Epithelial cell of esophagus (primary cell): ENCODE measurements at regions not wholly inside any gene's neighbourhood (a gene's known extent, or its start where the extent isn't known, plus 50 kb on each side); places are given as distances from the start of the nearest gene placed in this dataset.
"Not testable (repeated sequence)": the region's sequence is repeated elsewhere in the genome, so short reads cannot be mapped to it uniquely, and the experiment has no call there.

Experiments
- DNase-seq: peaks from one replicate; pipeline ENCODE4 v3.0.0; 2010; ENCODE audit warnings: low read depth
- H3K4me3 ChIP-seq: 2 replicates; pipeline ENCODE4 v1.5.1; 2011; ENCODE audit warnings: mild to moderate bottlenecking, low read length, control low read depth
- TF ChIP-seq, protein P1 (sequence below): IDR thresholded peaks from 2 replicates; pipeline ENCODE4 v1.5.1; 2011; ENCODE audit warnings: low read depth, mild to moderate bottlenecking, low read length, control low read depth, inconsistent platforms; ENCODE audit not compliant: insufficient read depth; ENCODE audit errors: missing control alignments

DNA sequence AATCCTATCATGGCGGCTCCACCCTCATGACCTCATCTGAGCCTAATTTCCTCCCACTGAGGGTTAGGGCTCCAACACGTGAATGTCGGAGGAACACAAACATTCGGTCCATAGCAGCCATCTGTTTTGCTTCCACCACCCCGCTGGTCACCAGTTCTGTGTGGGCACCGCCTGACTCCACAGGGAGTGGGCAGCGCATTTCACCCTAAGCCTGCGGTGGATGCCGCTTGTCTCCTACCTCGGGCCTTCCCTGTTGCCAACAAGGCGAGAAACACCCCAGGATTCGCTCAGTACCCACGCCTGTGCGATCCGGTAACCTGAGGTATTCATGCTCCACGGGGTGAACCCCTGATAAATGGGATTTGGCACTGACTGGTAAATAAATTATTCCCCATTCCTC lies 95.2 kb upstream of the PPP2R5C start:
- no peak for DNase-seq
- TF ChIP-seq, protein P1, sequence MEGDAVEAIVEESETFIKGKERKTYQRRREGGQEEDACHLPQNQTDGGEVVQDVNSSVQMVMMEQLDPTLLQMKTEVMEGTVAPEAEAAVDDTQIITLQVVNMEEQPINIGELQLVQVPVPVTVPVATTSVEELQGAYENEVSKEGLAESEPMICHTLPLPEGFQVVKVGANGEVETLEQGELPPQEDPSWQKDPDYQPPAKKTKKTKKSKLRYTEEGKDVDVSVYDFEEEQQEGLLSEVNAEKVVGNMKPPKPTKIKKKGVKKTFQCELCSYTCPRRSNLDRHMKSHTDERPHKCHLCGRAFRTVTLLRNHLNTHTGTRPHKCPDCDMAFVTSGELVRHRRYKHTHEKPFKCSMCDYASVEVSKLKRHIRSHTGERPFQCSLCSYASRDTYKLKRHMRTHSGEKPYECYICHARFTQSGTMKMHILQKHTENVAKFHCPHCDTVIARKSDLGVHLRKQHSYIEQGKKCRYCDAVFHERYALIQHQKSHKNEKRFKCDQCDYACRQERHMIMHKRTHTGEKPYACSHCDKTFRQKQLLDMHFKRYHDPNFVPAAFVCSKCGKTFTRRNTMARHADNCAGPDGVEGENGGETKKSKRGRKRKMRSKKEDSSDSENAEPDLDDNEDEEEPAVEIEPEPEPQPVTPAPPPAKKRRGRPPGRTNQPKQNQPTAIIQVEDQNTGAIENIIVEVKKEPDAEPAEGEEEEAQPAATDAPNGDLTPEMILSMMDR: no peak
- no peak overlapping the region for H3K4me3 ChIP-seq

DNA sequence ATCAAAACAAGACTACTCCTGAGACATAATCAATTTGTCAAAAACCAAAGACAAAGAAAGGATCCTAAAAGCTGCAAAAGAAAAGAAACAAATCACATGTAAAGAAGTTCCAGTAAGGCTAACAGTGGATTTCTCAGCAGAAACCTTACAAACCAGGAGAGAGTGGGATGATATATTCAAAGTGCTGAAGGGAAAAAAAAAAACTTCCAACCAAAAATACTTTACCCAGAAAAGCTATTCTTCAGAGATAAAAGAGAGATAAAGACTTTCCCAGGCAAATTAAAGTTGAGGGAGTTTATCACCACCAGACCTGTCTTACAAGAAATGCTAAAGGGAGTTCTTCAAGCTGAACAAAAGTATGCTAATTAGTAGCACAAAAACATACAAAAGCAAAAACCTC lies 91.9 kb upstream of the PPP2R5C start:
- no peak for DNase-seq
- TF ChIP-seq, protein P1: no peak
- no peak overlapping the region for H3K4me3 ChIP-seq

DNA sequence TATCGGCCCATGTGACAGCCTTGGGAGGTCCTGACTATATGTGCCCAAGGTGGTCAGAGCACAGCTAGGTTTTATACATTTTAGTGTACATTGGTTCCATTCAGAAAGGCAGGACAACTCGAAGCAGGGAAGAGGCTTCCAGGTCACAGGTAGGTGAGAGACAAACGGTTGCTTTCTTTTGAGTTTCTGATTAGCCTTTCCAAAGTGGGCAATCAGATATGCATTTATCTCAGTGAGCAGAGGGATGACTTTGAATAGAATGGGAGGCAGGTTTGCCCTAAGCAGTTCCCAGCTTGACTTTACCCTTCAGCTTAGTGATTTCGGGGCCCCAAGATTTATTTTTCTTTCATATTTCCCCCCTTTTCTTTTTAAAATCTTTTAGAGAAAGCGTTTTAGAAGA lies 87.6 kb upstream of the PPP2R5C start:
- DNase-seq: no peak
- TF ChIP-seq, protein P1: no peak
- H3K4me3 ChIP-seq: no peak overlapping the region

DNA sequence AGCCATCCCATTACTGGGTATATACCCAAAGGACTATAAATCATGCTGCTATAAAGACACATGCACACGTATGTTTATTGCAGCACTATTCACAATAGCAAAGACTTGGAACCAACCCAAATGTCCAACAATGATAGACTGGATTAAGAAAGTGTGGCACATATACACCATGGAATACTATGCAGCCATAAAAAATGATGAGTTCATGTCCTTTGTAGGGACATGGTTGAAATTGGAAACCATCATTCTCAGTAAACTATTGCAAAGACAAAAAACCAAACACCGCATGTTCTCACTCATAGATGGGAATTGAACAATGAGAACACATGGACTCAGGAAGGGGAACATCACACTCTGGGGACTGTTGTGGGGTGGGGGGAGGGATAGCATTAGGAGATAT lies 85.7 kb upstream of the PPP2R5C start:
- H3K4me3 ChIP-seq, DNase-seq: not testable (repeated sequence)

DNA sequence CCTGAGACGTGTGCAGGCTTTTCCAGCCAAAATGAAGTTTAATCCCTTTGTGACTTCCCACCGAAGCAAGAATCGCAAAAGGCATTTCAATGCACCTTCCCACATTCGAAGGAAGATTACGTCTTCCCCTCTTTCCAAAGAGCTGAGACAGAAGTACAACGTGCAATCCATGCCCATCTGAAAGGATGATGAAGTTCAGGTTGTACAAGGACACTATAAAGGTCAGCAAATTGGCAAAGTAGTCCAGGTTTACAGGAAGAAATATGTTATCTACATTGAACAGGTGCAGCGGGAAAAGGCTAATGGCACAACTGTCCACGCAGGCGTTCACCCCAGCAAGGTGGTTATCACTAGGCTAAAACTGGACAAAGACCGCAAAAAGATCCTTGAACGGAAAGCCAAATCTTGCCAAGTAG lies 83.6 kb upstream of the PPP2R5C start:
- H3K4me3 ChIP-seq, DNase-seq: not testable (repeated sequence)

DNA sequence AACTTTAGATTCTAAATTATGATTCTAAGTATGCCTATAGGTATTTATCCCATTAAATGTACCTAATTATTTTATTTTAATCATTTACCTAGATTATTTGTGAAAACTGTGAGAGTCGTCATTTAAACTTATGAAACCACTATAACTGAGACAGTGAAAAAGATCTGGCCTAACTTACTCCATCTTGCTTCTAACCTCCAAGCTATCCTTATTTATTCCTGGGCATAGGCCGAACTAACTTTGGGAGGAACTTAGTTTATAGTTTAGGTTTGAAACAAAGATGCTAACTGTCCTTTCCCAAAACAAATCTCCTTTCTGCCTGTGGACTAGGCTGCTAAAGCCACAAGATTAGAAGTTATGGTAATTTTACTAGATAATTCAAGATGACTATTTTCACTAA lies 79.7 kb upstream of the PPP2R5C start:
- TF ChIP-seq, protein P1: no peak
- H3K4me3 ChIP-seq: no peak overlapping the region
- no peak for DNase-seq

DNA sequence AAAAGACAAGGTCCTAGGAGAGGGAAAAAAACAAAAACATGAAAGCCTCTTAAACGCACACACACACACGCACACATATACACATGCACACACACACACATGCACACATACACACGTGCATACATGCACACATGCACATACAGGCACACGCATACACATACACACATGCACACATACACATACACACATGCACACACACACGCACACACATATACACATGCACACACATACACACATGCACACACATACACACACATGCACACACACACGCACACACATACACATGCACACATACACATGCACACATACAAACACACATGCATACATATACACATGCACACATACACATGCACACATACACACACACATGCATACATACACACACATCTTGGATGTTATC lies 78.1 kb upstream of the PPP2R5C start:
- TF ChIP-seq, protein P1: no peak
- no peak for DNase-seq
- no peak overlapping the region for H3K4me3 ChIP-seq

DNA sequence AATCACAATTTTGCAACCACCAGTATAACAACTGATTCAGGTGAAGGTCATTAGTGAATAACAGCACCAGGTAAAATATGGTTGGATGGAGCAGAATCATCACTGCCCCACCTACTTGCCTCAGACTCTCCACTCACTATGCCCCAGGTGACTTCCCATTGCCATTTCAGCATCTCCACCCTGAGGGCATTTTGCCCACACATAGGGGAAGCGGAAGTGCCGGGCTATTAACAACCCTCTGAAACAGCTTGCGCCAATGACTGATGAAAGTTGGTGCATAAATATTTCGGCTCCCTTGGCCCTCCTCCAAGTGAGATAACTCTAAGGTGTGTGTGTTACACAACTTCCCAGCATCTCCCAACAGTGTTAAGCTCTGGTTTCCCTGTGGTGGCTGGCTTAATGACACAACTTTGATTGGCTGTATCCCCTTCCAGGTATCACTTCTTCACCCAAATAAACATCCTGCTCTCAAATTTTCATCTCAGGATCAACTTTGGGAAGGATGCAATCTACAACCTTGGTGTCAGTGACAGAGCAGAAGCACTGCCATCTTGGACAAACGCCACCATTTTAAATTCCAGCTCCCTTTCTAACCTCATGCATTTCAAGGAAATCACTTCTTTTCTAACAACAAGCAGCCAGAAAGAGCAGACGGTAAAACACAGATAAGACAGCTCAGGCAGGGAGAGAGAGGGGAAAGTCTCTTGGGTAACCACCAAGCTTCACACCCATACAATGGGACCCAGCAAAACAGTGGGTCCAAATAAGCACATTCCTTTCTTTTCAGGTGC lies 73.6 kb upstream of the PPP2R5C start:
- peak; percentile 34 for DNase-seq
- TF ChIP-seq, protein P1: no peak
- H3K4me3 ChIP-seq: no peak overlapping the region
